ENCODE measurements at regions not wholly inside any gene's neighbourhood (a gene's known extent, or its start where the extent isn't known, plus 50 kb on each side); places are given as distances from the start of the nearest gene placed in this dataset.

DNA sequence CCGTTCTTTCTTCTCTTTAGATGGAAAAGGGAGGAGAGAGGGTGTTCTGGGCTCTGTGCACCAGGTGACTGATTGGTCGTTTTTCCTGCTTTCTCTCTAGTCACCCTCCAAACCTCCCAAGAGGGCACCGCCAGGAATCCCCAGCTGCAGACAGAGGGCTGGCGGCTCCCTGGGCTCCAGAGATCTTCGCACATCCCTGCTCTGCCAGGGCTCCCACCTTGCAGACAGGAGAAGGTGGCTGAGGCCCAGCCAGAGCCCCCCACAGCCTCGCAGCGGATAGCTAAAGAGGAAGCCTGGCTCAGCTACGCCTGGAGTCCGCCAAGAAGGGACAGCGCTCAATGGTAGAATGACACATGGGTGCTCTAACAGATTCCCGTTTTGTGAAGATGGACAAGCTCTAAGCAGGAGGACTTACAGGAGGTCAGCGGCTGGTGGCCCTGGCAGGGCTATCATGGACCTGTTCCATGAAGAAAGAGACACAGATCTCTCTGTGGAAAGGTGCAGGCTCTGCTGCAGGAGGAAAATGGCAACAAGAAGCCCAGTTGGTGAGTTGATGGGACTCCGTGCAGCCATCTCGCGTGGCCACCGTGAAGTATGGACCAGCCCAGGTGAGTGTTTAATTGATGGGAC, 976.9 kb downstream of the BRD1 start:
- no peak overlapping the region for H3K27ac Mint-ChIP-seq
- H3K4me1 Mint-ChIP-seq: no peaks in the 10 kb centered on the region
- peaks cover 0 to 4% (median 0%) of the 10 kb centered on the region in 3 donors for H3K9me3 Mint-ChIP-seq
- H3K36me3 Mint-ChIP-seq: peaks cover 3% of the 10 kb centered on the region
- no peaks in the 10 kb centered on the region for H3K27me3 Mint-ChIP-seq
- H3K4me3 Mint-ChIP-seq: no peak overlapping the region

GRCh38 chr22:48849963-48850657, 977.6 kb downstream of the BRD1 start:
- Mint-ChIP-seq H3K27ac (no peak overlapping the region), H3K9me3 (peaks cover 0 to 4% (median 0%) of the 10 kb centered on the region in 3 donors), H3K36me3 (peaks cover 3% of the 10 kb centered on the region), H3K27me3 (no peaks in the 10 kb centered on the region), H3K4me3 (no peak overlapping the region), H3K4me1 (no peaks in the 10 kb centered on the region)

GRCh38 chr22:48849219-48849912, 978.3 kb downstream of the BRD1 start:
- peaks cover 0 to 2% (median 0%) of the 10 kb centered on the region in 3 donors for H3K9me3 Mint-ChIP-seq
- H3K27ac Mint-ChIP-seq: no peak overlapping the region
- peaks cover under 1% of the 10 kb centered on the region for H3K27me3 Mint-ChIP-seq
- peaks cover 3% of the 10 kb centered on the region for H3K36me3 Mint-ChIP-seq
- no peaks in the 10 kb centered on the region for H3K4me1 Mint-ChIP-seq
- no peak overlapping the region for H3K4me3 Mint-ChIP-seq

DNA sequence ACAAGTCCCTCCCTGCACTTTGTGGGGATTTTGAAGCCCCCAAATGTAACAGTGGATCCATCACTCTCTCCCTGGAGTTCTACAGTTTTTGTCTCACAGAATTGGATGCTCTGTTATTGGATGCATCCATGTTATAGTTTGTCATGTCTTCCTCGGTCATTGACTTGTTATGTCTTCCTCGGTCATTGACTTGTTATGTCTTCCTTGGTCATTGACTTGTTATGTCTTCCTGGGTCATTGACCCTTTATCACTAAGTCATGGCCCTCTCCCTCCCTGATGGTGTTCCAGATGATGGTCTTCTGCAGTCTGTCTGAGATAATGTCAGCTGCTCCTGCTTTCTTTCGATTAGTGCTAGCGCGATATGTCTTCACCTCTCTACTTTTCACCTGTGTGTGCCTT, 981.5 kb downstream of the BRD1 start:
- Mint-ChIP-seq H3K36me3 (peaks cover 3% of the 10 kb centered on the region), H3K27ac (no peak overlapping the region), H3K9me3 (peaks cover 0 to 1% (median 0%) of the 10 kb centered on the region in 3 donors), H3K4me3 (no peak overlapping the region), H3K4me1 (no peaks in the 10 kb centered on the region), H3K27me3 (peaks cover 4% of the 10 kb centered on the region)

DNA sequence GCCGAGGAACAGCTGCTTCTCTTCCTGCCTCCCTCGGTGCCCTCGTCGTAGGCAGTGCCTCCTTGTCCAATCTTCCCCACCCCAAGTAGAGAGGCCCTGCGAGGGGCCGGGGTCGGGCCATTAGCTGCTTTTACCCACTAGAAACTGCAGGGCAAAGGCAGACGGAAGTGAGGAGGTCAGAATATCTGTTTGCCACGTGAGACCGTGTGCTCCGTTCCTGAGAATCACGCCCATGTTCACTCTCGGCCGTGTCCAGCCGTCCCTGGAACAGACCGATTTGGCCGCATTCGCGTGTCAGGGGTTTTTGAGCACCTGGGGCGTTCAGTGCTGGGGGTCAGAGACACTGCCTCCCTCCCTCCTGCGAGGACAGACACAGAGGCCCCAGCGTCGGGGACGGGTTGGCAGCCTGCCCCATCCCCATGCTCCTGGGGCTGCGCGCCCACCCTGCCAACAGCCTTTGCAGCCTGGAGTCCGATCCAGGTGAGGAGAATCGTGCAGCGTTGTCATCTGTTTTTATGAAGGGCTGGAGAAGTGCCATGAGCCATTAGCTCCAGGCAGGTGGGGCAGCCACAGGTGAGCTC, 982.2 kb downstream of the BRD1 start:
- peaks cover 3% of the 10 kb centered on the region for H3K36me3 Mint-ChIP-seq
- H3K27me3 Mint-ChIP-seq: peaks cover 6% of the 10 kb centered on the region
- H3K9me3 Mint-ChIP-seq: peaks cover 0 to 1% (median 0%) of the 10 kb centered on the region in 3 donors
- H3K4me1 Mint-ChIP-seq: no peaks in the 10 kb centered on the region
- no peak overlapping the region for H3K27ac Mint-ChIP-seq
- H3K4me3 Mint-ChIP-seq: no peak overlapping the region

- Mint-ChIP-seq H3K27ac (no peak overlapping the region), H3K4me3 (no peak overlapping the region), H3K9me3 (peaks cover 0 to 1% (median 0%) of the 10 kb centered on the region in 3 donors), H3K27me3 (peaks cover 6% of the 10 kb centered on the region), H3K4me1 (no peaks in the 10 kb centered on the region), H3K36me3 (peaks cover 3% of the 10 kb centered on the region)
These were observed 983.5 kb downstream of the BRD1 start for GRCh38 chr22:48844056-48844675.

DNA sequence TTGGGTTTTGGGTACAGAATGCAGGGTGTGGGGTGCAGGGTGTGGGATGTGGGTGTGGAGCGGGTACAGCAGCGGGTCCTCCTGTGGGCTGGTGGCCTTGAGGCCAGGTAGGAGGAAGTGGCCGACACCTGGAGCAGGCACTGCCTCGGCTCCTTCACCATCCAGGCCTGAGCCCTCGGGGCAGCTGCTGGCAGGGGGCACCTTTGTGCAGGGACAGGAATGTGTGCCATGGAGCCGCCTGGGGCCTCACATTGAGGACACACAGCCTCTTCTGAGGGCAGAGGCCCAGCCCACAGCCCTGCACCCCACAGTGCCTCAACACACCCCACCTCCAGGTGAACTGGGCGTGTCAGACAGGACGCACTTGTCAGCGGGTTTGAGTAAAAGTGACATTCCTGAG, 984.0 kb downstream of the BRD1 start:
- H3K4me3 Mint-ChIP-seq: no peak overlapping the region
- peaks cover 3% of the 10 kb centered on the region for H3K36me3 Mint-ChIP-seq
- H3K4me1 Mint-ChIP-seq: no peaks in the 10 kb centered on the region
- H3K27me3 Mint-ChIP-seq: peaks cover 6% of the 10 kb centered on the region
- H3K27ac Mint-ChIP-seq: no peak overlapping the region
- H3K9me3 Mint-ChIP-seq: peaks cover 0 to 1% (median 0%) of the 10 kb centered on the region in 3 donors

DNA sequence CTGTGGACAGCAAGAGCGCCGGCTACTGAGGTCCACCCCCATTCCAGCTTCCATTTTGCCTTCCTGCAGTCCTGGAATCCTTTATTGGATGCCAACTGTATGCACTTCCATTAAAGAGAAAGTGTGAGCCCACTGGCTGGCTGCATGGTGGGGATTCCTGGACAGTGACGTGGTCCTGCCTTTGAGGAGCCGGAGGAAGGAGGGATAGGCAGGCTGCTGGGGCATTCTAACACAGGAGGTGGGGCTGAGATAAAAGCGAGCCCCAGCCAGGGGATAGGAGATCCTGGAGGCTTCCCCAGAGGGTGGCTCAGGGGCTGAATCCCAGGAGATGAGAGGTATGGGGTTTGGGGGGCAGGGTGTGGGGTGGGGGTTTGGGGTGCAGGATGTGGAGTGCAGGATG, 984.7 kb downstream of the BRD1 start:
- H3K4me1 Mint-ChIP-seq: no peaks in the 10 kb centered on the region
- H3K27me3 Mint-ChIP-seq: peaks cover 6% of the 10 kb centered on the region
- H3K36me3 Mint-ChIP-seq: peaks cover 3% of the 10 kb centered on the region
- no peak overlapping the region for H3K4me3 Mint-ChIP-seq
- no peak overlapping the region for H3K27ac Mint-ChIP-seq
- peaks cover 0 to 1% (median 0%) of the 10 kb centered on the region in 3 donors for H3K9me3 Mint-ChIP-seq

DNA sequence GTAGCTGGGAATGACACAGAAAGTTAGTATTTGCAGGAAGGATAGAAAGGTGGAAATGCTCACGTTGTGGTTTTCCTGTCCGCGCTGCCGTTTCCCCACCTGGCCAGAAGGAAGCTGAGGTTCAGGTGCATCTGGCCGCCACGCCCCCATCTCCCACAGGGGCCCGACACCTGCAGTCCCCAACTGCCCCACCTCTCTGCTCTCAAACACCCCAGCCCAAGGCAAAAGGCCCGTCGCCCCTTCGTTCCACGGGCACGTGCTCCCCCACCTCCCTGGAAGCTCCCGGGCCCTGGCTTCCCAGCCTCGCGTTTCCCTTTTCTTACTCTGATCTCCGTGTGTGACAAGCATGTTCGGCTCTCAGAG, 985.1 kb downstream of the BRD1 start:
- Mint-ChIP-seq H3K4me1 (no peaks in the 10 kb centered on the region), H3K27ac (no peak overlapping the region), H3K27me3 (peaks cover 6% of the 10 kb centered on the region), H3K9me3 (peaks cover 0 to 1% (median 0%) of the 10 kb centered on the region in 3 donors), H3K36me3 (peaks cover 3% of the 10 kb centered on the region), H3K4me3 (no peak overlapping the region)

DNA sequence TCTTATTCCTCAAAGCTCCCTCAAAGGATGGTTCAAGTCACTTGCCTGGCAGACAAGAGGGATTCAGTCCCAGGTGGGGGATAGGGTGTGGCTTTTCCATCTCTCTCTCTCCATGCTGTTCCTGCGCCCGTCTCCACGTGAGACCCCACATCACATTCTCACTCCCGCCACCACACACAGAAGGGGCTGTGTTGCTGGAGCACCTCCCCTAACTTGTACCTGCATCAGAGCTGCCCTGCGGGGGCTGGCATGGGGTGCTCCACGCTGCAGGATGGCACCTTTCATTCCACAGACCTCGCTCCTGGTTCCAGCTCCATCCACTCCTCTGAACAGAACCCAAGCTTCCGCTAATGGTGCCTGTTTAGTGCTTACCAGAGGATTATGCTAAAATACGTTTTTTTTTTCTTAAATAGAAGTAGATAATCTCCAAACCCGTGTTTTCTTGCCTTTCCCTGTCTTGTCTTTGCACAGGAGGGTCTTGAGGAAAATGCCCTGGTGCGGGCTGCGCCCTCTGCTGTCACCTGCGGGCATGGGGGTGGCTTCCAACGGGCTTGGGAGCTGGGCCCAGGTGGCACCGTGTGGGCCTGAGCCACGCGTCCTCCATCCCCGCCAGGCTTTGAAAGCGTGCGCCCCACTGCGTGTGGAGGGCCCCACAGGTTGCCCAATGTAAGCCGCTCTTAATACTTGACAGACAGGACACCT, 985.6 kb downstream of the BRD1 start:
- Mint-ChIP-seq H3K27me3 (peaks cover 6% of the 10 kb centered on the region), H3K27ac (no peak overlapping the region), H3K36me3 (peaks cover 3% of the 10 kb centered on the region), H3K9me3 (peaks cover 0 to 2% (median 0%) of the 10 kb centered on the region in 3 donors), H3K4me3 (no peak overlapping the region), H3K4me1 (no peaks in the 10 kb centered on the region)

DNA sequence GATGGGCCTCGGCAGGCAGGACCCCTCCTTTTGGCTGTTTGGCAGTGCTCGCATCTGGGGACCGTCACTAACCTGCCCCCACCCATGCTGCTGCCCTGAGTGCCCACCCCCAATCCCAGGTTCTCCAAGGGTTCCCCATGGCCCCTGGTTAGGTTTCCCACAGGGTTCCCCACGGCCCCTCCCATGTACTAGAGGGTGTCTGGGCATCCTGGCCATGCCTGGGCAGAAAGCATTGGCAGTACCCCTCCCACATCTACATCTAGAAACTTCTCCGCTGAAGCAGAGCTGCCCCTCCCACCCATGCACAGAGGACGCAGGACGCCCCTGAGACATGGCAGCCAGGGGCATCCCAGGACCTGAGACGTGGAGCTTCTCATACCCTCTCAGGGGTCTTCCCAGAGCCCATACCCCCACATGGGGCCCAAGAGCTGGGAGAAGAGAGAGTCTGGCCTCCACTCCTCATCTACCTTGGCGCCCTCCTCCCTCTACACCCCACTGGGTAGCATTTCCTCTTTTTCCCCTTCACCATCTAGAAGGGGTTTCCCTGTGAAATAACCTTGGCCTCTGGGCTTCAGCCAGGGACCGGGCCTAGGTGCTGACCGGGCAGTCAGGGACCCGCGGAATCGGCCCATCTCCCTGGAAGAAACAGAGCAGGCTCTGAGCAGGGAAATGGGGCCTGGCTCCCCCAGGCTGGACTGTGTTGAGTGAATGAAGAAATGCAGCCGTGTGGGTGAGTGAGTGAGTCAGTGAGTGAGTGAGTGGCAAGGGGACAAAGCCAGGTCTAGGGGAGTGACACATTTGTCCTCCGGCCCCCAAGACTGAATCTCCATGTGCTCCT, 987.3 kb downstream of the BRD1 start:
- H3K27ac Mint-ChIP-seq: no peak overlapping the region
- no peaks in the 10 kb centered on the region for H3K36me3 Mint-ChIP-seq
- H3K27me3 Mint-ChIP-seq: peaks cover 6% of the 10 kb centered on the region
- H3K9me3 Mint-ChIP-seq: peaks cover 0 to 4% (median 0%) of the 10 kb centered on the region in 3 donors
- no peaks in the 10 kb centered on the region for H3K4me1 Mint-ChIP-seq
- no peak overlapping the region for H3K4me3 Mint-ChIP-seq

- H3K36me3 Mint-ChIP-seq: no peaks in the 10 kb centered on the region
- H3K27me3 Mint-ChIP-seq: peaks cover 2% of the 10 kb centered on the region
- no peak overlapping the region for H3K27ac Mint-ChIP-seq
- H3K4me1 Mint-ChIP-seq: peaks cover 0 to 7% (median 0%) of the 10 kb centered on the region in 3 donors
- H3K4me3 Mint-ChIP-seq: no peak overlapping the region
- H3K9me3 Mint-ChIP-seq: peaks cover 0 to 3% (median 0%) of the 10 kb centered on the region in 3 donors
These were observed 988.6 kb downstream of the BRD1 start for GRCh38 chr22:48838846-48839730.

DNA sequence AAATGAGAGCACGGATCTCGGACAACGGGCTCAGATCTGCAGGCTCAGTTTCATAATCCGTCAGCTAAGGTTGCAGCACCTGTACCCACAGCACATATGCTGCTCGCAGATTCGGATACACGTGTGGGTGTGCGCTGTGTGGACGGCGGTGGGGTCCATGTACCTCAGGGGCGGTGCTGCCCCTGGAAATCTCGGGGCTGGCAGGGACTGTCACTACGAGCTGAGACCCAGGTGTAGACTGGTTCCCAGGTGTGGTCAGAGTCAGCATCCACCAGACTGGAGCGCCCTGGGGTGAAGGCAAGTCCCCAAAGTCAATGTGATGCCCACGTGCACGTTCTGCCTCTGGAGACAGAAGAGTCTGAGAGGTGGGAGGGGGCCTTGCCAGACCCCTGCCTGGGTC, 989.3 kb downstream of the BRD1 start:
- H3K4me1 Mint-ChIP-seq: peaks cover 0 to 7% (median 0%) of the 10 kb centered on the region in 3 donors
- H3K9me3 Mint-ChIP-seq: peaks cover 0 to 3% (median 0%) of the 10 kb centered on the region in 3 donors
- H3K27ac Mint-ChIP-seq: no peak overlapping the region
- H3K4me3 Mint-ChIP-seq: no peak overlapping the region
- peaks cover 2% of the 10 kb centered on the region for H3K27me3 Mint-ChIP-seq
- H3K36me3 Mint-ChIP-seq: no peaks in the 10 kb centered on the region
